Activated T-helper 2 cell treated with anti-CD3 and anti-CD28 coated beads, Interferon-gamma antibody, Interleukin-2, Interleukin-4, amounts not matched to agents 10 μg/mL and 5 μg/mL and 100 μg/mL, durations not matched to agents 14 hours and 24 hours and 36 hours (primary cell): ENCODE measurements at regions not wholly inside any gene's neighbourhood (a gene's known extent, or its start where the extent isn't known, plus 50 kb on each side); places are given as distances from the start of the nearest gene placed in this dataset.
"Not testable (repeated sequence)": the region's sequence is repeated elsewhere in the genome, so short reads cannot be mapped to it uniquely, and the experiment has no call there.

ENCODE experiments used
- DNase-seq: peaks from one replicate; pipeline ENCODE4 v3.0.0; 2021; ENCODE audit warnings: low spot score
- H3K27ac Mint-ChIP-seq: one replicate; pipeline ENCODE4 v1.8.0; 2021; ENCODE audit warnings: mixed read lengths
- H3K27me3 Mint-ChIP-seq: one replicate; pipeline ENCODE4 v1.8.0; 2021; ENCODE audit warnings: low read depth, mixed read lengths
- H3K36me3 Mint-ChIP-seq: one replicate; pipeline ENCODE4 v1.8.0; 2021; ENCODE audit warnings: low read depth, mixed read lengths
- H3K4me1 Mint-ChIP-seq: one replicate; pipeline ENCODE4 v1.8.0; 2021; ENCODE audit warnings: low read depth, mixed read lengths
- H3K4me3 Mint-ChIP-seq: one replicate; pipeline ENCODE4 v1.8.0; 2021; ENCODE audit warnings: low read depth, mild to moderate bottlenecking, moderate library complexity, mixed read lengths
- H3K9me3 Mint-ChIP-seq: one replicate; pipeline ENCODE4 v1.8.0; 2021; ENCODE audit warnings: mixed read lengths
- intact Hi-C: fragments of 100-400 bp; cut with micrococcal nuclease; formaldehyde crosslinking; loops from one replicate; pipeline ENCODE4 v1.15.1; 2023

- no peaks in the 10 kb centered on the region for H3K36me3 Mint-ChIP-seq
- no peaks in the 10 kb centered on the region for H3K4me1 Mint-ChIP-seq
- no peak overlapping the region for H3K4me3 Mint-ChIP-seq
- intact Hi-C loops, result no loop called here
- no peaks in the 10 kb centered on the region for H3K9me3 Mint-ChIP-seq
- H3K27me3 Mint-ChIP-seq, result no peaks in the 10 kb centered on the region
- DNase-seq, result no peak
- no peak overlapping the region for H3K27ac Mint-ChIP-seq
These were observed 148.7 kb downstream of the SPATA18 start for GRCh38 chr4:52199574-52200338.

- Mint-ChIP-seq H3K9me3 (no peaks in the 10 kb centered on the region), H3K4me1 (no peaks in the 10 kb centered on the region), H3K36me3 (no peaks in the 10 kb centered on the region), H3K27me3 (no peaks in the 10 kb centered on the region), H3K4me3 (no peak overlapping the region), H3K27ac (no peak overlapping the region)
- no peak for DNase-seq
- intact Hi-C loops, result no loop called here
These were observed 149.2 kb downstream of the SPATA18 start for GRCh38 chr4:52200339-52200725.

- H3K27me3 Mint-ChIP-seq, result no peaks in the 10 kb centered on the region
- DNase-seq, result no peak
- H3K36me3 Mint-ChIP-seq, result no peaks in the 10 kb centered on the region
- no peak overlapping the region for H3K27ac Mint-ChIP-seq
- no peak overlapping the region for H3K4me3 Mint-ChIP-seq
- H3K9me3 Mint-ChIP-seq, result no peaks in the 10 kb centered on the region
- intact Hi-C loops, result no loop called here
- no peaks in the 10 kb centered on the region for H3K4me1 Mint-ChIP-seq
These were observed 150.6 kb downstream of the SPATA18 start for GRCh38 chr4:52201715-52202114.

GRCh38 chr4:52202251-52202779, 151.2 kb downstream of the SPATA18 start:
- H3K36me3 Mint-ChIP-seq, result no peaks in the 10 kb centered on the region
- no peak overlapping the region for H3K4me3 Mint-ChIP-seq
- no peaks in the 10 kb centered on the region for H3K4me1 Mint-ChIP-seq
- DNase-seq, result no peak
- intact Hi-C loops, result no loop called here
- no peaks in the 10 kb centered on the region for H3K27me3 Mint-ChIP-seq
- H3K27ac Mint-ChIP-seq, result no peak overlapping the region
- H3K9me3 Mint-ChIP-seq, result no peaks in the 10 kb centered on the region

- H3K27me3 Mint-ChIP-seq, result no peaks in the 10 kb centered on the region
- no peaks in the 10 kb centered on the region for H3K36me3 Mint-ChIP-seq
- no peak overlapping the region for H3K4me3 Mint-ChIP-seq
- H3K4me1 Mint-ChIP-seq, result no peaks in the 10 kb centered on the region
- H3K27ac Mint-ChIP-seq, result no peak overlapping the region
- DNase-seq, result no peak
- intact Hi-C loops, result no loop called here
- H3K9me3 Mint-ChIP-seq, result no peaks in the 10 kb centered on the region
These were observed 151.8 kb downstream of the SPATA18 start for GRCh38 chr4:52202931-52203330.

DNA sequence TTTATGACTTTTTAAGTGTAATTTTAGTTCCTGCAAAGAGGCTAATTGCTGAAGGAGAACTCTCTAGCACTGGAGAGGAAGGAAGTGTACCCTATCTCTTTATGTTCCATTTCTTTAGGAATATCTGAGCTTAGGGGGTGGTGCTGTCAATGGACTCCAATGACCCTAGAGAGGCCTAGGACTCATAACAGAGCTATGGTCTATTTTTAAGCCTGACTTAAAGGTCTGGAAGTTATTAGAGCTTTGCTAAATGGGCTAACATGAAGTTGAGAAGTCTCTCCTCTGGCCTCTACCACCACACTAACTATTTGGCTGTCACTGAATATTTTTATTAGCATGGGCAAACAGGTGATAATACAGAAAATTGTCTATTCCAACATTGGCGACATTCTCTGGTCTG, 152.2 kb downstream of the SPATA18 start:
- Mint-ChIP-seq H3K27ac (no peak overlapping the region), H3K27me3 (no peaks in the 10 kb centered on the region), H3K4me3 (no peak overlapping the region), H3K36me3 (no peaks in the 10 kb centered on the region), H3K4me1 (no peaks in the 10 kb centered on the region), H3K9me3 (peaks cover 2% of the 10 kb centered on the region)
- no peak for DNase-seq
- intact Hi-C loops, result no loop called here

DNA sequence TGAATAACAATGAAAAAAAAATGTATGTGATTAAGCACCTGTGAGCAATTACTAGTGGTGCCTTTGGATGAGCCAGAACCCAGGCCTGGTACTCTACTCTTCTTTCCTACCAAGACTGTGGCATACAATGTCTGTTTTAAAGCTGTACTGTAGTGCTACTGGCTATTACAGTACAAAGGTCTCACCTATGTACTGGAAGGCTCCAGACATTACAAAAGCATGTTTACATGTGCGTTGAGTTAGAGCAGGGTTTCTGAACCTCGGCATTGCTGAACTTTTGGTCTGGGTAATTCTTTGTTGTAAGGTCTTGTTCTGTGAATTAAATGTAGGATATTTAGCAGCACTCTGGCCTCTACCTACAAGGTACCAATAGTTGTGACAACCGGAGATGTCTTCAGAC, 153.8 kb downstream of the SPATA18 start:
- no peak for DNase-seq
- H3K4me3 Mint-ChIP-seq, result no peak overlapping the region
- no peaks in the 10 kb centered on the region for H3K4me1 Mint-ChIP-seq
- H3K27ac Mint-ChIP-seq, result no peak overlapping the region
- intact Hi-C loops, result no loop called here
- no peaks in the 10 kb centered on the region for H3K36me3 Mint-ChIP-seq
- H3K9me3 Mint-ChIP-seq, result peaks cover 6% of the 10 kb centered on the region
- H3K27me3 Mint-ChIP-seq, result no peaks in the 10 kb centered on the region

- H3K27me3 Mint-ChIP-seq, H3K4me3 Mint-ChIP-seq, H3K27ac Mint-ChIP-seq, H3K36me3 Mint-ChIP-seq, H3K4me1 Mint-ChIP-seq, DNase-seq, intact Hi-C loops: not testable (repeated sequence)
- peaks cover 14% of the 10 kb centered on the region for H3K9me3 Mint-ChIP-seq
These were observed 156.0 kb downstream of the SPATA18 start for GRCh38 chr4:52207146-52207545.

GRCh38 chr4:52212702-52213101, 161.6 kb downstream of the SPATA18 start:
- Mint-ChIP-seq H3K9me3 (peaks cover 27% of the 10 kb centered on the region), H3K4me1 (no peaks in the 10 kb centered on the region), H3K36me3 (no peaks in the 10 kb centered on the region), H3K27ac (no peak overlapping the region), H3K4me3 (no peak overlapping the region), H3K27me3 (no peaks in the 10 kb centered on the region)
- intact Hi-C loops, result no loop called here
- no peak for DNase-seq

DNA sequence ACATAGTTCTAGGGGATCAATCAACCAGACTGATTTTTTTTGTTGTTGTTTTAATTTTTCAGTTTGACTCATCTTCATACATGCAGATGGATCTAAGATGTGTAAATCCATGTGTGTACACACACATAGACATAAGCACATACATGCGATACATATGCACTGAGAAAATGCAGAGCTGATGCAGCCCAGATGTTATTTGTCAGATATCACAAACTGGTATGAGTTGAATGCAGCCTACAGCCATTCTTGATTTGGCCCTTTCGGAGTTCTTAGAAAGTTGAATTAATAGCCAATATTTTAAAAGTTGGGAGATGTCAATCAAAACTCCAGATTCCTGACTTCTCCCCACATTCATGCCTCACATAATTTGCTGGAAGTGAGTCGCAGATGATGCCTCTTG, 180.4 kb downstream of the SPATA18 start:
- intact Hi-C loops, result no loop called here
- H3K9me3 Mint-ChIP-seq, result no peaks in the 10 kb centered on the region
- H3K4me1 Mint-ChIP-seq, result no peaks in the 10 kb centered on the region
- no peaks in the 10 kb centered on the region for H3K27me3 Mint-ChIP-seq
- H3K27ac Mint-ChIP-seq, result no peak overlapping the region
- H3K4me3 Mint-ChIP-seq, result no peak overlapping the region
- H3K36me3 Mint-ChIP-seq, result no peaks in the 10 kb centered on the region
- DNase-seq, result no peak

- Mint-ChIP-seq H3K4me1 (no peaks in the 10 kb centered on the region), H3K4me3 (no peak overlapping the region)
These were observed 183.7 kb downstream of the SPATA18 start for GRCh38 chr4:52234561-52235440.

GRCh38 chr4:52235552-52236201, 184.6 kb downstream of the SPATA18 start:
- Mint-ChIP-seq H3K36me3 (no peaks in the 10 kb centered on the region), H3K9me3 (no peaks in the 10 kb centered on the region)

More at GRCh38 chr4:52234561-52235440, 183.7 kb downstream of the SPATA18 start:
- DNase-seq, result no peak
- Mint-ChIP-seq H3K27ac (no peak overlapping the region), H3K27me3 (no peaks in the 10 kb centered on the region), H3K9me3 (no peaks in the 10 kb centered on the region), H3K36me3 (no peaks in the 10 kb centered on the region)
- intact Hi-C loops, result no loop called here

DNA sequence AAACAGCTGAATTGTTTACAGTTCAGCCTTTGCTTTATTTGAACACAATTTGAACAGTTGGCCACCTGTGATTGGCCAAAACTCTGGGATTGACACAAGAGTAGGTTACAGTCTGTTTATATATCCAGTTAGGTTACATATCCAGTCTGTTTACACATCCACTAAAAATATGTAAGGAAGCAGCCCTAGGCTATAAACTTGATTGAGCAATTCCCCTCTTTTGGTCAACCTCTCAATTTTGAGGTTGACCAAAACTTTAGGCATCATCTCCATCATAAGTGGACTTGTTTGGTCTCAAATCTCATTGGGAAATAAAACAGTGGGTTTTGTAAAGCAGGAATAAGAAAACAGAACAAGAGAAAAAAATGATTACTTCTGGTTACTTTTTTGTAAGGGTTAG, 190.8 kb downstream of the SPATA18 start:
- H3K4me1 Mint-ChIP-seq, result no peaks in the 10 kb centered on the region
- H3K27ac Mint-ChIP-seq, result no peak overlapping the region
- DNase-seq, result no peak
- no peaks in the 10 kb centered on the region for H3K27me3 Mint-ChIP-seq
- H3K4me3 Mint-ChIP-seq, result no peak overlapping the region
- H3K36me3 Mint-ChIP-seq, result no peaks in the 10 kb centered on the region
- intact Hi-C loops, result no loop called here
- H3K9me3 Mint-ChIP-seq, result no peaks in the 10 kb centered on the region

More at GRCh38 chr4:52235552-52236201, 184.6 kb downstream of the SPATA18 start:
- H3K27me3 Mint-ChIP-seq, result no peaks in the 10 kb centered on the region
- no peak for DNase-seq
- H3K4me1 Mint-ChIP-seq, result no peaks in the 10 kb centered on the region
- no peak overlapping the region for H3K27ac Mint-ChIP-seq
- no peak overlapping the region for H3K4me3 Mint-ChIP-seq
- intact Hi-C loops, result no loop called here
